HG03521 (cell line): ENCODE measurements at regions not wholly inside any gene's neighbourhood (a gene's known extent, or its start where the extent isn't known, plus 50 kb on each side); places are given as distances from the start of the nearest gene placed in this dataset.
"Not testable (repeated sequence)": the region's sequence is repeated elsewhere in the genome, so short reads cannot be mapped to it uniquely, and the experiment has no call there.

Experiments
- ATAC-seq: cut with Tn5 transposase; IDR thresholded peaks from one replicate; pipeline ENCODE4 v1.9.1; 2021; ENCODE audit warnings: mild to moderate bottlenecking, moderate library complexity; ENCODE audit not compliant: unreplicated experiment

GRCh38 chr1:221552792-221553191 is 189.1 kb downstream of the DUSP10 start:
- not testable (repeated sequence) for ATAC-seq

GRCh38 chr1:221555689-221556433 is 186.0 kb downstream of the DUSP10 start:
- ATAC-seq = no peak

- ATAC-seq = no peak
Measured at GRCh38 chr1:221556435-221556834, 185.5 kb downstream of the DUSP10 start.

- ATAC-seq = no peak
Measured at GRCh38 chr1:221557013-221557412, 184.9 kb downstream of the DUSP10 start.

- no peak for ATAC-seq
Measured at GRCh38 chr1:221558396-221558795, 183.5 kb downstream of the DUSP10 start.

GRCh38 chr1:221559911-221560310 is 182.0 kb downstream of the DUSP10 start:
- no peak for ATAC-seq

GRCh38 chr1:221562542-221563475 is 179.1 kb downstream of the DUSP10 start:
- ATAC-seq = no peak

GRCh38 chr1:221563476-221563921 is 178.4 kb downstream of the DUSP10 start:
- ATAC-seq = no peak

GRCh38 chr1:221564891-221565290 is 177.0 kb downstream of the DUSP10 start:
- no peak for ATAC-seq

GRCh38 chr1:221565711-221566110 is 176.2 kb downstream of the DUSP10 start:
- no peak for ATAC-seq

GRCh38 chr1:221567859-221568507 is 173.9 kb downstream of the DUSP10 start:
- ATAC-seq = no peak

- no peak for ATAC-seq
Measured at GRCh38 chr1:221573756-221574155, 168.1 kb downstream of the DUSP10 start.

GRCh38 chr1:221574529-221574928 is 167.4 kb downstream of the DUSP10 start:
- ATAC-seq = no peak

GRCh38 chr1:221575605-221576004 is 166.3 kb downstream of the DUSP10 start:
- no peak for ATAC-seq

- no peak for ATAC-seq
Measured at GRCh38 chr1:221576268-221576667, 165.6 kb downstream of the DUSP10 start.

- ATAC-seq = no peak
Measured at GRCh38 chr1:221583465-221583864, 158.4 kb downstream of the DUSP10 start.

GRCh38 chr1:221587013-221587412 is 154.9 kb downstream of the DUSP10 start:
- ATAC-seq = not testable (repeated sequence)

- not testable (repeated sequence) for ATAC-seq
Measured at GRCh38 chr1:221591250-221591649, 150.6 kb downstream of the DUSP10 start.

- ATAC-seq = no peak
Measured at GRCh38 chr1:221594576-221594975, 147.3 kb downstream of the DUSP10 start.

GRCh38 chr1:221598122-221598521 is 143.8 kb downstream of the DUSP10 start:
- ATAC-seq = no peak

- no peak for ATAC-seq
Measured at GRCh38 chr1:221601166-221601565, 140.7 kb downstream of the DUSP10 start.
